ENCODE measurements at regions not wholly inside any gene's neighbourhood (a gene's known extent, or its start where the extent isn't known, plus 50 kb on each side); places are given as distances from the start of the nearest gene placed in this dataset.
"Not testable (repeated sequence)": the region's sequence is repeated elsewhere in the genome, so short reads cannot be mapped to it uniquely, and the experiment has no call there.

DNA sequence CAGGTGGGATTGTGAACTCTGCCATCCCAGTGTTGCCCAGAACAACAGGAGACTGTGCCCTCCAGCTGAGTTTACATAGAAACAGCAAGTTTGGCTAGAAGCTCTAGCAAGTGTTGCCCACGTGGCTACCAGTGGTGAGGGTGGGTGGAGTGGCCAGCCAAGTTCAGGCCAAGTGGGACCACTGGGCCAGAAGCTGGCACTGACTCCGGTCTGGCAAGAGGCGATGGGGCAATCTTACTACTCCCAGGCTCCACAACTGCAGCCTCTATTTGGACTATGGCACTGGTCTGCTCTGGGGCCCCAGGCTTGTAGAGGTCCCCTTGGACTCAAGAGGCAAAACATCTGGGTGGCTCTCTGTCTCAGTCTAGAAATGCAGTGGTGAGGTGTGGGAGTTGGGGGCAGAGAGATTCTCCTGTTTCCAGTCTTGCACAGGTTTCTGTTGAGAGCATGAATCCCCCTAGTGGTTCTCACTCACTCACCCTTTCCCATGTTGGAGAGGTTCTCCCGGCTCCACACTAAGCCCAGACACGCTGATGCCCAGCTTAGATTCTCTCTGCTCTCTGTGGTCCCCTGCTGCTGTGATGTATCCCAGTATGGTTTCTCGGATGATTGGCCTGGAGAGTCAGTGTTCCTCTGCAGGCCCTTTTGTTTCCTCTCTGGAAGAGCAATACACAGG is 615.3 kb downstream of the PDHA2 start:
- TF ChIP-seq, protein P1, sequence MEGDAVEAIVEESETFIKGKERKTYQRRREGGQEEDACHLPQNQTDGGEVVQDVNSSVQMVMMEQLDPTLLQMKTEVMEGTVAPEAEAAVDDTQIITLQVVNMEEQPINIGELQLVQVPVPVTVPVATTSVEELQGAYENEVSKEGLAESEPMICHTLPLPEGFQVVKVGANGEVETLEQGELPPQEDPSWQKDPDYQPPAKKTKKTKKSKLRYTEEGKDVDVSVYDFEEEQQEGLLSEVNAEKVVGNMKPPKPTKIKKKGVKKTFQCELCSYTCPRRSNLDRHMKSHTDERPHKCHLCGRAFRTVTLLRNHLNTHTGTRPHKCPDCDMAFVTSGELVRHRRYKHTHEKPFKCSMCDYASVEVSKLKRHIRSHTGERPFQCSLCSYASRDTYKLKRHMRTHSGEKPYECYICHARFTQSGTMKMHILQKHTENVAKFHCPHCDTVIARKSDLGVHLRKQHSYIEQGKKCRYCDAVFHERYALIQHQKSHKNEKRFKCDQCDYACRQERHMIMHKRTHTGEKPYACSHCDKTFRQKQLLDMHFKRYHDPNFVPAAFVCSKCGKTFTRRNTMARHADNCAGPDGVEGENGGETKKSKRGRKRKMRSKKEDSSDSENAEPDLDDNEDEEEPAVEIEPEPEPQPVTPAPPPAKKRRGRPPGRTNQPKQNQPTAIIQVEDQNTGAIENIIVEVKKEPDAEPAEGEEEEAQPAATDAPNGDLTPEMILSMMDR (IDR thresholded peaks at IDR 0.05) = no peak
- TF ChIP-seq POLR2A (IDR thresholded peaks at IDR 0.05) = no peak
- Histone ChIP-seq H3K27me3 (no peaks in the 10 kb centered on the region), H3K4me1 (no peaks in the 10 kb centered on the region), H3K27ac (no peak overlapping the region), H3K36me3 (no peaks in the 10 kb centered on the region), H3K4me3 (no peak overlapping the region), H3K9me3 (no peaks in the 10 kb centered on the region)
- intact Hi-C loops (cut with DNase I; ENCODE audit: low total_unique reads) = no loop called here
- DNase-seq = no peak

GRCh38 chr4:96458031-96458430 is 618.1 kb downstream of the PDHA2 start:
- H3K27me3 ChIP-seq; intact Hi-C loops (cut with DNase I; ENCODE audit: low total_unique reads); H3K9me3 ChIP-seq; H3K27ac ChIP-seq; DNase-seq; H3K4me3 ChIP-seq; H3K36me3 ChIP-seq; H3K4me1 ChIP-seq: not testable (repeated sequence)

GRCh38 chr4:96459105-96459504 is 619.2 kb downstream of the PDHA2 start:
- DNase-seq = no peak
- intact Hi-C loops (cut with DNase I; ENCODE audit: low total_unique reads) = no loop called here
- Histone ChIP-seq H3K4me3 (no peak overlapping the region), H3K27ac (no peak overlapping the region), H3K9me3 (no peaks in the 10 kb centered on the region), H3K4me1 (no peaks in the 10 kb centered on the region), H3K27me3 (no peaks in the 10 kb centered on the region), H3K36me3 (no peaks in the 10 kb centered on the region)
- TF ChIP-seq, protein P1 (IDR thresholded peaks at IDR 0.05) = no peak
- TF ChIP-seq POLR2A (IDR thresholded peaks at IDR 0.05) = no peak

DNA sequence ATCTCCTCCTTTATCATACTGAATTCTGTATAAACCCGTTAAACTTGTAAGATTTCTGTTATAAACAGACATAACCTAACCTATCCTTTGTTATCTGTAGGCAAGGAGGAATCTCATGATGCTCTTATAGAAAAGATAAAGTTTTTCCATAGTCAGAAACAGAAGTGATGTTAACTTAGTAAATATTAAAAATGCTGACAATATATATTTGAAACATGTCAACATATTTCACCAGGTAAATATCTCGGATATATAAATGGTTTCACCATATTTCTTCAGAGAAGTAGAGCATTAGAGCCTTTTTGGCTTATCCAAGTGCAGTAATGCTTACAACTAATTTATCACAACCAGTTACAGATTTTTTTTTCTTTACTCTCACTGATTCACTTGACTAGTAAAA is 625.9 kb downstream of the PDHA2 start:
- no peaks in the 10 kb centered on the region for H3K27me3 ChIP-seq
- no peak for TF ChIP-seq POLR2A (IDR thresholded peaks at IDR 0.05)
- TF ChIP-seq, protein P1 (IDR thresholded peaks at IDR 0.05) = no peak
- H3K4me1 ChIP-seq = no peaks in the 10 kb centered on the region
- no peak overlapping the region for H3K27ac ChIP-seq
- no peak overlapping the region for H3K4me3 ChIP-seq
- intact Hi-C loops (cut with DNase I; ENCODE audit: low total_unique reads) = no loop called here
- no peaks in the 10 kb centered on the region for H3K9me3 ChIP-seq
- no peak for DNase-seq
- H3K36me3 ChIP-seq = no peaks in the 10 kb centered on the region

- no peaks in the 10 kb centered on the region for H3K4me1 ChIP-seq
- no peak overlapping the region for H3K4me3 ChIP-seq
- no peaks in the 10 kb centered on the region for H3K9me3 ChIP-seq
- no peak overlapping the region for H3K27ac ChIP-seq
- DNase-seq = no peak
- H3K36me3 ChIP-seq = no peaks in the 10 kb centered on the region
- H3K27me3 ChIP-seq = no peaks in the 10 kb centered on the region
- no peak for TF ChIP-seq POLR2A (IDR thresholded peaks at IDR 0.05)
- TF ChIP-seq, protein P1 (IDR thresholded peaks at IDR 0.05) = no peak
- intact Hi-C loops (cut with DNase I; ENCODE audit: low total_unique reads) = no loop called here
Measured at GRCh38 chr4:96471956-96472867, 632.3 kb downstream of the PDHA2 start.
